ENCODE measurements at regions not wholly inside any gene's neighbourhood (a gene's known extent, or its start where the extent isn't known, plus 50 kb on each side); places are given as distances from the start of the nearest gene placed in this dataset.

GRCh38 chr4:85151786-85152185, 185.3 kb upstream of the WDFY3 start:
- FAIRE-seq: no peak
- H4K20me1 ChIP-seq (replicated peaks; ENCODE audit: control insufficient read depth, extremely low read depth, insufficient read depth, low read length): no peaks in the 10 kb centered on the region

More at GRCh38 chr4:85151786-85152185, 185.3 kb upstream of the WDFY3 start:
- intact Hi-C loops (cut with micrococcal nuclease): no loop called here
- H3K9ac ChIP-seq (replicated peaks; ENCODE audit: extremely low read depth, insufficient read depth, low read length): no peak overlapping the region
- dilution Hi-C loops (cut with MboI; ENCODE audit: extremely low pct_ligation_motif_present, low sequenced_read_pairs): no loop called here
- no peaks in the 10 kb centered on the region for H3K4me1 ChIP-seq (ENCODE audit: control insufficient read depth, extremely low read depth, insufficient read depth, low read length)
- peaks cover 4 to 8% of the 10 kb centered on the region in 2 experiments for H3K27me3 ChIP-seq (ENCODE audit: control insufficient read depth in 2 of 2, insufficient read depth in 2 of 2, low read length in 2 of 2)
- no peak overlapping the region for H2AFZ ChIP-seq (ENCODE audit: low read depth, low read length)
- ChIA-PET CTCF (interaction anchor here (1.8 to 4.6 kb wide), 2 partner anchors 595 kb away, joined by 7 to 93 read pairs; no protein-coding TSS in a partner anchor), POLR2A (no interaction called here)
- no peak for DNase-seq (ENCODE audit: low read depth, low spot score)
- H3K9me1 ChIP-seq (replicated peaks; ENCODE audit: control insufficient read depth, extremely low read depth, insufficient read depth, low read length): no peaks in the 10 kb centered on the region
- no peaks in the 10 kb centered on the region for H3K9me3 ChIP-seq (replicated peaks; ENCODE audit: control insufficient read depth, insufficient read depth, low read length)
- H3K79me2 ChIP-seq (ENCODE audit: control insufficient read depth, insufficient read depth, low read length): no peaks in the 10 kb centered on the region
- no peak overlapping the region for H3K4me2 ChIP-seq (ENCODE audit: insufficient read depth, low read length)
- H3K36me3 ChIP-seq (ENCODE audit: control insufficient read depth in 2 of 2, extremely low read depth in 1 of 2, insufficient read depth in 2 of 2, low read length in 2 of 2): no peaks in the 10 kb centered on the region
- H3K4me3 ChIP-seq (replicated peaks in 1 of 3; ENCODE audit: insufficient read depth in 1 of 3, low read depth in 1 of 3, low read length in 3 of 3): no peak overlapping the region
- H3K27ac ChIP-seq (ENCODE audit: insufficient read depth, low read depth, low read length): no peak overlapping the region
- BruUV-seq (replicated peaks): no TSS peak
- no peak for TF ChIP-seq POLR2AphosphoS5 (IDR thresholded peaks at IDR 0.05; ENCODE audit: insufficient read depth, low read depth, low read length)
- TF ChIP-seq MYC (IDR thresholded peaks at IDR 0.05; ENCODE audit: low read depth, low read length): no peak
- TF ChIP-seq GATA2 (IDR thresholded peaks at IDR 0.05; ENCODE audit: insufficient read depth, insufficient read length, low read depth, low read length): no peak
- TF ChIP-seq POLR2A (IDR thresholded peaks at IDR 0.05; ENCODE audit: low read depth, low read length): no peak
- TF ChIP-seq JUN (IDR thresholded peaks at IDR 0.05; ENCODE audit: borderline replicate concordance, insufficient read depth, insufficient read length, low read depth): no peak
- no peak for TF ChIP-seq EZH2 (IDR thresholded peaks at IDR 0.05; ENCODE audit: borderline replicate concordance, low read depth, low read length, severe bottlenecking)
- TF ChIP-seq FOS (IDR thresholded peaks at IDR 0.05; ENCODE audit: borderline replicate concordance, insufficient read depth, low read length): no peak
- no peak for TF ChIP-seq MAX (IDR thresholded peaks at IDR 0.05; ENCODE audit: insufficient read depth, insufficient read length)
- no peak for TF ChIP-seq CTCF (IDR thresholded peaks at IDR 0.05; ENCODE audit: extremely low read depth in 1 of 2, insufficient read depth in 1 of 2, low read depth in 1 of 2, low read length in 2 of 2)
